GM18870 (cell line): ENCODE measurements at regions not wholly inside any gene's neighbourhood (a gene's known extent, or its start where the extent isn't known, plus 50 kb on each side); places are given as distances from the start of the nearest gene placed in this dataset.

Experiments
- ATAC-seq: cut with Tn5 transposase; IDR thresholded peaks from one replicate; pipeline ENCODE4 v1.9.1; 2021; ENCODE audit warnings: moderate library complexity; ENCODE audit not compliant: unreplicated experiment

DNA sequence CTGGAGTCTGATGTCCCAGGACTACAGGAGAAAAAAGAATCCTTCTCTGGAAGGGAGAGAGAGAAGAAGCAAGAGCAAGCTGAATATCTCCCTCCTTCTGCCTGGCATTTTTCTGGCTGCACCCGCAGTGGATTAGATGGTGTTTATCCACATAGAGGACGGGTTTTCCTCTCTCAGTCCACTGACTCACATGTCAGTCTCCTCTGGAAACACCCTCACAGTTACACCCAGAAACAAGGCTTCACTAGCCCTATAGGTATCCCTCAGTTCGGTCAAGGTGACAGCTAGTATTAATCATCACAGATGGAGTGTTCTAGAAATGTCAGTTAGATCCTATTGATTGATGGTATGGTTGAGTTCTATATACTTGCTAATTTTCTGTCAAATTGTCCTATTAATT, 87.9 kb downstream of the RHOU start:
- ATAC-seq: no peak

DNA sequence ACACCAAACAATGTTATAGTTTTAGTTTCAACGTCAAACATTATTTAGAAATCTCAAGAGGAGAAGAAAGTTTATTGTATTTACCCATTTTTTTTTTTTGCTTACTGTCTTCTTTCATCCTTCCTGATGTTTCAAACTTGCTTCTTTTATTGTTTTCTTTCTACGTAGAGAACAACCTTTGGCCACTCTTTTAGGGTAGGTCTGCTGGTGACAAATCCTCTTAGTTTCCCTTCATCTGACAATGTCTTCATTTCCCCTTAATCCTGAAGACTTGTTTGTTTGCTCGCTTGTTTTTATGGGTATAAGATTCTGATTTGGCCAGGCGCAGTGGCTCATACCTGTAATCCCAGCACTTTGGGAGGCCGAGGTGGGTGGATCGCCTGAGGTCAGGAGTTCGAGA, 89.1 kb downstream of the RHOU start:
- ATAC-seq: no peak

DNA sequence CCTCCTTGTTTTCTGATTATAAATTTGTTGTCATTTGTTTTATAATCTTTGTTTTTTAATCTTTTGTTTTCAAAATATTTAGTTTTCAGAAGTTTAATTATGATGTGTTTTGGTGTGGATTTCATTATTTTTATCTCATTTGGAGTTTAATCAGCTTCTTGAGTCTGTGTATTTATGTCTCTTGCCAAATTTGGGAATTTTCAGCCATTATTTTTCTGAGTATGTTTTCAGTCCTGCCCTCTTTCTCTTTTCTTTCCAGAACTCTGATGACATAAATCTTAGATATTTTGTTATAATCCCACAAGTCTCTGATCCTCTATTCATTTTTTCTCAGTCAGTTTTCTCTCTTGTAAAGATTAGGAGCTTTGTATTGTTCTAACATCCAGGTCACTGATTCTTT, 89.8 kb downstream of the RHOU start:
- ATAC-seq: no peak

DNA sequence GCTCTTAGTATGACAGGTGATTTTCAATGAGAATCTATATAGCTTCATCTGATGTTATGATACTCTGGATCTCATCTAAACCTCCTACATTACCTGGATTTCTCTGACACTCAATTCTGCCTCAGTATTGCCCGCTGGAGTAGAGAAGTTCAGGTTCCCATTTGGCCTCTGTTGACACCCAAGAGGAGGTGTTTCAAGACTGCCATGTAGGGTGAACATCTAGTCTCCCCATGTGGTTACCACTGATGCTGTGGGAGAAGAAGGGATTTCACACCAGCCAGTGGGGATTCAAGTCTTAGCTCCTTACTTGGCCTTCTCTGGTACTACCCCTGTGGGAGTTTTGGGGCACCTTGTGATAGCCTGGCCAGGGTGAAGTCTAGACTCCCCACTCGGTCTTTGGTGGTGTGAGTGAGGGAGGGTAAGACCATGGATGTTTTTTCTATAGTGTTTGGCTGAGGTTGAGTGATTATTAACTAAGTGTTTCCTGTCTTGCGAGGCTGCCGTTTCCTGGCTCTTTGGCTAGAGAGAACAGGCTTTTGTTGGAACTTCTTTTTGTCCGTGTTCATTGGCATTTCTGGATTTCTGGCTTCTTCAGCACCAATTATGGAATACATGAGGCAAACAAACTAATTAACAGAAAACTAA, 90.7 kb downstream of the RHOU start:
- ATAC-seq: peak; percentile 66

DNA sequence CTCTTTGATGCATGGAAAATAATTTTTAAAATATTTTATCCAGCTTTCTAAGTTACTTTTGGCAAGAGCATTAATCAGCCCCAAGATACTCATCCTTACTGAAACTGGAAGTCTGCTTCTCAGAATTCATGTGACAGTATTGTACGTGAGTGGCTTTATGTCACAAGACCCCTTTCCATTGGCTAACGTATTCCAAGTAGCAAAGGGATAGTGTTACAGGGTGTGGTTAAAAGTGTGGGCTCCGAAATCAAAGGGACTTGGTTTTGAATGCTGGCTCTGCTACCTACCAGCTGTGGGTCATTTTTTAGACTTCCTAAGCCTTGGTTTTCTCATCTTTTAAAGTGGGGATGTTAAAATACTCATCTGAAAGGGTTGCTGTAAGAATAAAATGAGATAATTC, 91.7 kb downstream of the RHOU start:
- ATAC-seq: no peak

DNA sequence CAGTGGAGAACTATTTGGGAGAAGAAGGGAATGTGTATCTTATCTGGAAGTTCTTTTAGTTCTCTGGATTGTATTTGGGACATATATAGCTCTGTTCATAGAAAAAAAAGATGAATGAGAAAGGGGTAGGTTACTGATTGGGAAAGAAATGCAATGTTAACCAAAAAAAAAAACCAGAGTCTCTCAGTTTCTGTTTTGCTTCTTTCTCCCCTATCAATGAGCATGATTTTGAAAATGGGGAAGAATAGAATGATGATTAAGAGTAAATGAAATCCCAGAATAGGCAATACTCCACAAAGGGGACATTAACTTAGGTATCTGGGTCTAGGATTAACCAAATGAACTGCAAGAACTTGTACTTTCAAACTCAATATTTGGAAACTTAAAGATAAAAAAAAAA, 92.9 kb downstream of the RHOU start:
- ATAC-seq: no peak

DNA sequence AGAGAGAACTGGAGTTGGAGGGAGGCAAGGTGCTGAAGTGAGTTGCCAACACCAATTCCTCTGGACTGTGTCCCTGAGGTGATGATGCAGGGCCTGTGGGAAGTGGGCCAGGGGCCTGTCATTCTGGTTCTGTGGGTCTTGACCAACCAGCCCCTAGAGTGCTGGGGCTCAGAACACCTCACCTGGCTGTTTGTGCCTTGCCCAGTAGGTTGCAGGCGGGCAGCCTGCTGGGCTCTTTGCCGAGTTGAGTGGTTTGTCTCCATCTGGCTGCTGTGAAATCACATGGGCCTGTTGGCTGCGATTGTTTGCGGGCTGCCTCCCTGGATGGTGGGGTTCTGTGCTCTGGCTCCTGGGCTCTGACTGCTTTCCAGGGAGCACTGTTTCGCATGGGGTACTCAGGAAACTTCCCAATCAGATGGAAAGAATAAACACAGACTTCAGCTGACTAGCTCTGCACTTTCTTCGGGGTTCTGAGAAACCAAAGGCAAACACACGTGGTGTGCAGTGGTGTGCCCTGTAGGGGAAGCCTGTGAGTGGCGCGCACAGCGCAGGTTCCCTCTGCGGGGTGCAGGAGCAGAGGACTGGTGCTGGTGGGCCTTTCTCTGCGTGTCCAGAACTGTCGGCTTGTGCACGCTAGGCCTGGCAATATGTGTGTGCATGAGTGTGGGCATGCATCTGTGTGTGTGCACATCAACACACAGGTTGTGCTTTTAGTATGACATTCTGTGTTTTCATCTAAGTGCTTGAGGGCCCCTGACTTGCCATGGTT, 95.1 kb downstream of the RHOU start:
- no peak for ATAC-seq

DNA sequence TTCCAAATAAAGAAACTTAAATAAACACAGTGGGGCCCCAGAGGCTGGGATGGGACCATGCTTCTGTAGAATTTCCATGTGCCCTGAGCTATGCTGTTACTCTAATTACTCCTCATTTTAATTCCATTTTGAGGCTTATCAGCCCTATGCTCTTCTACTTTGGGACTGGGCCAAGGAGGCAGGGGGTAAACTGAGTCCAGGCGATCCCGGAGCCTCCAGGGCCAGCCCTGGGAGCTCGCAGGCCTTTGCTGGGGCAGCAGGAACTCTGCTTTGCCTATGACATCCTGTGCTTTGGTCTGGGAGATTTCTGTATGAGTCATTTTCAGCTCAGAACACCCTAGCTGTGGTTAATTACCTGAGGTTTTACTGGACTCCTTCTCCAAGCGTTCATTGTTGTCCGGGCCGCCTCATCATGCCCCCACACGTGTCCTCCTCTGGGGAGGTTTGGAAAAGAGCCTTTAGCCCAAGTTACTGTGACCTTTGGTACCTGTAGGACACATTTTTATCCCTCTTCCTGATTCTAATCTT, 95.7 kb downstream of the RHOU start:
- ATAC-seq: peak; percentile 83

DNA sequence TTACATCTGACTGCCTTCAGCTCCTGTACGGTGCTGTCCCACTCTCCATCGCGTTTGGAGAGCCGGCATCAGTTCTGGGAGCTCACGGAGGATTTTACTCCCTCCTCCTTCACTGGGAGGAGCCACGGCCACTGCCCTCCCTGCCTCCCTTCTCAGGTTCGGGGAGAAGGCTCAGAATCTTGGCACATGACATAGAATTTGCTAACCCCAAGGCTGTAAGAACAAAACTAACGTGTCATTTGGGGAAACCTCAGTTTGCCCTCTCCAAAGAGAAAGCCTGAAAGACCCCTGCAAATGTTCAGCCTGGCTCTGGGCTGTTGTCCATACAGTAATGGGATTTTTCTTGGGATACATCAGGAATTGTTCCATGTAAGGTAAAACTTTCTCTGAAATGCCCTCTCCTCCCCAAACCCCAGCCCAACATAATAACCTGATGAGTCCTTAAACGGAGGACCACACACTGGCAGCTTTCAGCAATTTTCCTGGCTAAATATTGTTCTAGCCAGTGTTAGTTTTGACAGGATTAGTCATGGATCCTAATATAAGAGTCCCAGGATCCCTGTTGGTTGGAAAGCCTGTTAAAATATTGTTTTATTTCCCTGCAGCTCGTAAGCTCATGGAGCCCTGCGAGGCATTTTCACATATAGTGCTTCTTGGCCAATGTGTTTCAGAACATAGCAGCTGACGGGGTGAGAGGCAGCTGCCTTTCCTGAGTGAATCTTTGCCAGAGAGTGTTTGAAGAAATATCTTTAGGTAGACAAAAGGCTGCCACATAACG, 98.8 kb downstream of the RHOU start:
- no peak for ATAC-seq

DNA sequence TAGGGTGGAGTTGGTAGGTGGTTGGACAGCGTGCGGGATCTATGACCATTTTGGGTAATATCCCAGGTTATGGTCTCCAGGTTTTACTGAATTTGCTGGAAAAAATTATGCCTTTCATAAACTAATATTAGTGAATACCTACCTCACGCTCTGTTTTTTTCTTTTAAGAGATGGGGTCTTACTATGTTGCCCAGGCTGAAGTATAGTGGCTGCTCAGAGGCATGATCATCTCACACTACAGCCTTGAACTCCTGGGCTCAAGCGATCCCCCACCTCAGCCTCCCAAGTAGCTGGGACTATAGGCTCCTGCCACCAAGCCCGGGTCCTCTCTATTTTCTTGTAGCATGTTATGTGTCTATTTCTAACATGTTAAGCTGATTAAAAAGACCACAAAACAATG, 100.2 kb downstream of the RHOU start:
- no peak for ATAC-seq

DNA sequence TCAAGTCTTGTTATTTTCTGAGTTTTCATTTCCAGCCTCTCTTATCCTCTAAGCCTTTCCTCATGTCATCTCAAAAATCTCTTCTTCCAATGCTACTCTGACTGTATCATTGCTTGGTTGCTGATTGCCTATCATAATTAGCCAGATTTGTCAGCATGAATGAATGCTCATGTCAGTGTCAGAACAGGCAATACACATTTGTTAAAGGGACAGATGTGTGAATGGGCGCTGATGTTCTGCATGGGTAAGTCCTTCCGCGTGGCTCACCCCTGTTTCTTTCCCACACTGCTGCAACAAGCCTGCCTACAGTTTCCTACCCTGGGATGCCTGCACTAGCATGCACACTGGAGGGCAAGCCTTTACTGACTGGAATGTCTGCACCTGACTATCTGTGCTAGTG, 100.6 kb downstream of the RHOU start:
- ATAC-seq: no peak

DNA sequence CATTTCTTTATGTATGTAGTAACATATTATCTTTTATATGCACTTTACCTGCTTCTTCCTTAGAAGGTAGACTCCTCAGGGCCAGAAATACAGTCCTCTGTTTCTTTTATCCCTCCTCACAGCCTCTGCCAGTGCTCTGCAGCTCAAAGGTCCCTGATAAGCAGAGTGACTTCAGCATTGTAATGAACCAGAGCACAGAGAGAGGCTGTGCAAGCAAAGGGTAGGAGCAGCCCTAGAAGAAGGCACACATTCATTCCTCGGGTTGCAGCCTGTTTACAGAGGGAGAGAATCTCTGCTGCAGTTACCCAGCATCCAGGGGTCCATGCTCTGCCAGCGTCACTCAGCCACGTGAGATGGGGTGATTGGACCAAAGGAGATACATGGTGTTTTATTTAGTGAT, 101.1 kb downstream of the RHOU start:
- no peak for ATAC-seq

DNA sequence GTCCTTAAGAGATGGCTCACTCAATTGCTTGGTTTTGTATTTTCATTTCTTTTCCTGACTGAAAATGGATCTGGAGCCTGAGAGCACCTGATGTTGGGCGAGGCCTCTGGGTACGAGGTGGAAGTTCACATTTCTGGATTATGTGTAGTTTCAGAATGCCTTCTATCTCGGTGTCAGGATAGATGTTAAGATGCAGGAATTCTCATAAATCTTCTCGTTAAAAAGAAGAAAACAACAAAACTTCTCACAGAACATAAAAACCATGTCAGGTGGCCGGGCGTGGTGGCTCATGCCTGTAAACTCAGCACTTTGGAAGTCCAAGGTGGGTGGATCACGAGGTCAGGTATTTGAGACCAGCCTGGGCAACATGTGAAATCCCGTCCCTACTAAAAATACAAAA, 101.8 kb downstream of the RHOU start:
- ATAC-seq: no peak

DNA sequence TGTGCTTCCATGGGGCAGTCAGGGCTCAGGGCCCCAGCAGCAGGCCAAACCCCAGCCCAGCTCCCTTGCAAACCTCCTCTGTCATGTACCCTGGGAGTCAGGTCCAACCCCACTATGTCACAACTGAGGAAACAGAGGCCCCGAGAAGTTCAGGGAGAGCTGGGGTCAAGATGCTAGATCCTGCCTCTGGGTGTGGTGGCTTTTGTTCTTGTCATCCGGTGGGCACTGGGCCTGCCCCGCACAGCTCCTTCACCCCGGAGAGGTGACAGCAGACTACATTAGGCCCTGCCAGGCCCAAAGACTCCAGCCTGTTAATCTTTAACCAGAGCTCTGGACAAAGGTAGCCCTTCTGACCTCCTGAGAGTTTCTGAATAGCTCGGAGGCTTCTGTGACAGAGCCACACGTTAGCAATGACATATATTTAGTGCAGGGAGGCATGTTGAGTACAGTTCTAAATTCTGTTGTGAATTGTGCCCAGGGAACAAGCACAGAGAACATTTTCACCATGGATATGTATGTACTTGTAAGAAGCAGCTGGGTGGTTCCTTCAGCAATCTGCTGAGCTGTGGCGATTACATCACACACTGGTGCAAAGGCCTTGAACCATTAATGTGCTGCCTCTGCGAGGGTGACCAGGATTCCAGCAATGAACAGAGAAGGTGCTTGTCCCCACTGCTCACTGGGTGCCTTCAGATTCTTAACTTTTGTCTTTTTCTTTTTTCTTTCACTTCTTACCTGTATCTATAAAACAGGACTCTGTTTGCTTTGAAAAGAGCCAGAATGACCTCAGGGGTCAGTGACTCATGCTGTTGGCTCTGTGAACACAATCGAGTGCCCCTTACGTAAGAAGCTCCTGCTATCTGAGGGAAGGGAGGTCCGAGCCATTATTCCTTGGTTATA, 102.8 kb downstream of the RHOU start:
- peak; percentile 59 for ATAC-seq

DNA sequence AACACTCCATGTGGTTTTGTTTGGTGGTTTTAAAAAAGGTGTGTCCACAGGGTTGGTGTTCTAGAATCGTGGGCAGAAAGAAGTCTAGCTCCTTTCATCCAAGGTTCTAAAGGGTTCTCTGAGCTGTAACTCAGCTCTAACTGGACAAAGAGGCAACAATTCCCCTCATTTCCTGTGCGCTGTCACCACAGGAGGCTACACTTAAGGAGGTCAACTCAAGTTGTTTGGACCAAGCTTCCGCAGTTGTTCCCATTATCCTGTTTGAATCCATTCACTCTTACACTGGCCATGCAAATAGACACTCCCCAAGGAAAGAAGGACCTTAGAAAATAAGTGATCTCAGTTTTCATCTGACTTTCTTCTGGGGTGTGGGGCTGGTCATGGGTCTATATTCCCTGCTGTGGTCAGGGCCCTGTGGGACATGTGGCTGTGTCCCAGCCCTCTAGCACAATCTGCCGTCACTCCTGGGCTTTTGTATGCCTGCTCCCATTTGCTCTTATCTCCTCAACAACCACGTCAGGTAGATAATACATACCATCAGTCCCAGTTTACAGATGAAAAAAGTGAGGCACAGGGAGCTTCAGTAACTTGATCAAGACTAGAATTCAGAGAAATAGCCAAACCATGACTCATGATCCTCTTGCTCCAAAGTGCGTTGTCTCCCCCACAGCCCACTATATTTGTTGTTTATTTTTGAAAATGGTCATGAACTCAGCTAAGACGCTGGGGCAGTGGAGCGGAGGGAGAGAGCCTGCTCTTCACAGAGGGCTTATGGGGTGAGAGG, 103.6 kb downstream of the RHOU start:
- ATAC-seq: no peak

DNA sequence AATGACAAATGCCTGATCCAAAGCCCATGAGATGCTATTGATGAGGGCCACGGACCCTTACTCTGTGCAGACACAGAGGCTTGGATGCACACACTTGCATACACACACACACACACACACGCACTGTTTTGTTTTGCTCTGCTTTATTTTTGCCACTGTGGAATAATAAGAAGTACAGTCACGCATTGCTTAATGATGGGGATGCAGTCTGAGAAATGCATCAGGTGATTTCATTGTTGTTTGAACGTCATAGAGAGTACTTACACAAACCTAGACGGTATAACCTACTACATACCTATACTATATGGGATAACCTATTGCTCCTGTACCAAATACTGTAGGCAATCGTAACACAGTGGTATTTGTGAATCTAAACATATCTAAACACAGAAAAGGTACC, 104.4 kb downstream of the RHOU start:
- ATAC-seq: no peak

DNA sequence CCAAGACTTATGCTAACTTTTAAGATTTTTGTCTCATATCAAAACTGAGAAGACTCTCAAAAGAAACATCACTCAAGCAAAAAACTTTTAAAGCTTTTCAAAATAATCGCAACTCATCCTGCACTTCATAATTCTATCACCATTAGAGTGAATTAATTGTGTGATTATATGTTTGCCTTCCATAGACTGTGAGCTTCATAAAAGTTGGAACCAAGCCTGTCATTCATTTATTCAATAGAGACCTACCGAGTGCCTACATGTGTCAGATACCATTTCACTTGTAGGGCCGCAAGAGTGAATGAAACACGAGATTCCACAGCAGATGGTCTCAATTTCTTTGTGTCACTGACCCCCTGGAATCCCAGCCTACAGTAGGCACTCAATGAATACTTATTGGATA, 106.4 kb downstream of the RHOU start:
- no peak for ATAC-seq

DNA sequence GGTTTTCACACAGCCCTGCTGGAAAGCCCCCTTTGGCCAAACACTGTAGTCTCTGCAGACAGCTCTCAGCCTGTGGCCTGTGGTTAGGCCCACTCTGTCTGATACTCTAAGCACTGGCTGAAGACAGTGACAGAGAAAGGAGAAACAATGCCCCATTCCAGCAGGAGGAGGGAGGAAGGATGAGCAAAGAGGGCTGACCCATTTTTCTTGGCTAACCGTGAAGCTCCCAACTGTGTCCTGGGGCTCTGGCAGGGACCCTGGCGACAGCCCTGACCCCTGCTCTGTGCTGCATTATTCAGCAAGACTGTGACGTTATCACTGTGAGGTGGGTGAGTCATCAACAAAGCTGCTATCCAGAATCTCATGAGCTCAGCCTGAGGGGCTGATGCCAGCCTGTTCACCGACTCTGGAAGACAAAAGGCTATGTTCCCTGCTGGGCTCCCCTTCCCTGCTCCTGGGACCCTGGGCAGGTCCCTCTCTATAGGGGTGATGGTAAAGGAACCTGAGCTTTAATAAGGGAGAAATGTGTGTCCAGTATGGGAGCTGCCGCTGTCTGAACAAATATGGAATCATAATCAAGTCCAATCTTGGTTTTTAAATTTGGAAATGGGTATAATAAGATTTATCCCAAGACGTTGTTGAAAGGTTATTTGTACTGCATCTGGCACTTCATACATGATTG, 107.0 kb downstream of the RHOU start:
- peak; percentile 47 for ATAC-seq

DNA sequence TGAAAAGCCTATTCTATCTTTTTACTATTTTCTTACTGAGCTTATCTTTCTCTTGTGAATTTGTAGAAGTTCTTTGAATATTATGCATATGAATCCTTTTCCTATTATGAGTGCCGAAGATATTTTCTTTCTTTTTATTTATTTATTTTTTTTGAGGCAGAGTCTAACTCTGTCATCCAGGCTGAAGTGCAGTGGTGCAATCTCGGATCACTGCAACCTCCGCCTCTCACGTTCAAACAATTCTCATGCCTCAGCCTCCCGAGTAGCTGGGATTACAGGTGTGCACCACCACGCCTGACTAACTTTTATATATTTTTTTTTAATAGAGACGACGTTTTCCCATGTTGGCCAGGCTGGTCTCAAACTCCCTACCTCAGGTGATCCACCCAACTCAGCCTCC, 109.8 kb downstream of the RHOU start:
- ATAC-seq: no peak
